PC-3 (cell line): ENCODE measurements at regions not wholly inside any gene's neighbourhood (a gene's known extent, or its start where the extent isn't known, plus 50 kb on each side); places are given as distances from the start of the nearest gene placed in this dataset.
A peak's percentile ranks its signal among the peaks of the same experiment; 100 is the strongest.

ENCODE experiments used
- CTCF ChIP-seq: fragments of 300-600 bp; sonication (generic); conservative IDR thresholded peaks from 2 replicates; pipeline ENCODE4 v1.5.1; 2017; ENCODE audit warnings: antibody characterized with exemption, low read depth, mild to moderate bottlenecking, low read length
- EZH2 ChIP-seq: fragments of 300-600 bp; sonication (generic); IDR thresholded peaks from one replicate; pipeline ENCODE4 v1.6.1; 2017; ENCODE audit warnings: antibody characterized with exemption, mild to moderate bottlenecking, low read length; ENCODE audit not compliant: unreplicated experiment
- EZH2phosphoT487 ChIP-seq: fragments of 300-600 bp; sonication (generic); IDR thresholded peaks from 2 replicates; pipeline ENCODE4 v1.6.1; 2018; ENCODE audit warnings: mild to moderate bottlenecking, antibody characterized with exemption, low read length, borderline replicate concordance

GRCh38 chr10:127679642-127680255 is 57.2 kb upstream of the FOXI2 start:
- TF ChIP-seq EZH2 (no peak), CTCF (peak; percentile 47), EZH2phosphoT487 (no peak)
